Activated gamma-delta T cell (primary cell): ENCODE measurements at regions not wholly inside any gene's neighbourhood (a gene's known extent, or its start where the extent isn't known, plus 50 kb on each side); places are given as distances from the start of the nearest gene placed in this dataset.

Experiments
- DNase-seq: peaks from one replicate; lab custom pipeline; 2025; lab: John Stamatoyannopoulos, UW

- no peak for DNase-seq
These were observed 2389.5 kb downstream of the MAT2B start for GRCh38 chr5:165894916-165895315.

- no peak for DNase-seq
These were observed 2387.6 kb upstream of the WWC1 start for GRCh38 chr5:165903835-165904234.

- DNase-seq = no peak
These were observed 2384.6 kb upstream of the WWC1 start for GRCh38 chr5:165906871-165907270.

- DNase-seq = no peak
These were observed 2378.4 kb upstream of the WWC1 start for GRCh38 chr5:165913059-165913458.

- DNase-seq = no peak
These were observed 2377.0 kb upstream of the WWC1 start for GRCh38 chr5:165914456-165914855.

GRCh38 chr5:165919196-165919595 lies 2372.2 kb upstream of the WWC1 start:
- no peak for DNase-seq

GRCh38 chr5:165920655-165921054 lies 2370.8 kb upstream of the WWC1 start:
- no peak for DNase-seq

- DNase-seq = no peak
These were observed 2362.5 kb upstream of the WWC1 start for GRCh38 chr5:165928971-165929370.

- no peak for DNase-seq
These were observed 2350.9 kb upstream of the WWC1 start for GRCh38 chr5:165940541-165940940.

GRCh38 chr5:165956854-165957253 lies 2334.6 kb upstream of the WWC1 start:
- no peak for DNase-seq

- no peak for DNase-seq
These were observed 2309.8 kb upstream of the WWC1 start for GRCh38 chr5:165981671-165982070.

GRCh38 chr5:165996201-165996875 lies 2295.1 kb upstream of the WWC1 start:
- DNase-seq = no peak

- no peak for DNase-seq
These were observed 2291.6 kb upstream of the WWC1 start for GRCh38 chr5:165999693-166000320.

- no peak for DNase-seq
These were observed 2287.4 kb upstream of the WWC1 start for GRCh38 chr5:166004006-166004405.

GRCh38 chr5:166013415-166013814 lies 2278.0 kb upstream of the WWC1 start:
- DNase-seq = no peak

- DNase-seq = no peak
These were observed 2277.2 kb upstream of the WWC1 start for GRCh38 chr5:166014256-166014655.

- no peak for DNase-seq
These were observed 2272.7 kb upstream of the WWC1 start for GRCh38 chr5:166018716-166019115.

GRCh38 chr5:166022065-166022464 lies 2269.4 kb upstream of the WWC1 start:
- DNase-seq = no peak

GRCh38 chr5:166024970-166025369 lies 2266.5 kb upstream of the WWC1 start:
- no peak for DNase-seq

- DNase-seq = no peak
These were observed 2263.9 kb upstream of the WWC1 start for GRCh38 chr5:166027582-166027981.

- no peak for DNase-seq
These were observed 2259.5 kb upstream of the WWC1 start for GRCh38 chr5:166031926-166032325.

- DNase-seq = no peak
These were observed 2258.8 kb upstream of the WWC1 start for GRCh38 chr5:166032601-166033000.

- DNase-seq = no peak
These were observed 2245.5 kb upstream of the WWC1 start for GRCh38 chr5:166045961-166046360.

- DNase-seq = no peak
These were observed 2244.5 kb upstream of the WWC1 start for GRCh38 chr5:166046956-166047355.
